Pancreas (tissue), 10 donors: ENCODE measurements at regions not wholly inside any gene's neighbourhood (a gene's known extent, or its start where the extent isn't known, plus 50 kb on each side); places are given as distances from the start of the nearest gene placed in this dataset.

Experiments used
- ATAC-seq, 4 donors: fragments of 200-7000 bp; cut with Tn5 transposase; one replicate each; pipeline versions ENCODE4 v1.8.0 to v1.9.1; 2020; ENCODE audit warnings: mild to moderate bottlenecking in 4 of 4, moderate library complexity in 4 of 4
- DNase-seq, 6 donors: peaks; one replicate each; pipeline ENCODE4 v3.0.0-alpha.2; 2020
- FAIRE-seq: peaks from 2 replicates; lab custom pipeline; 2012; peaks lifted over from hg19 to GRCh38; lab: Jason Lieb, UNC
- H3K27ac ChIP-seq, 4 donors: fragments of 200-600 bp; sonication (generic); 1 replicate in 3 of 4; 2 replicates in 1 of 4; pipeline versions ENCODE4 v1.5.0 to v1.8.0; 2020
- H3K27me3 ChIP-seq, 4 donors: fragments of 200-600 bp; one replicate each; pipeline ENCODE4 v1.8.0; 2021
- H3K36me3 ChIP-seq, 3 donors: fragments of 200-600 bp; sonication (generic) in 1 of 3; one replicate each; pipeline versions ENCODE4 v1.5.0 to v1.8.0; 2020 to 2021
- H3K4me1 ChIP-seq, 3 donors: fragments of 200-600 bp; one replicate each; pipeline ENCODE4 v1.8.0; 2021
- H3K4me3 ChIP-seq, 4 donors: fragments of 200-600 bp; sonication (generic) in 2 of 4; one replicate each; pipeline versions ENCODE4 v1.5.0 to v1.8.0; 2020 to 2021
- H3K9me3 ChIP-seq, 4 donors: fragments of 200-600 bp; one replicate each; pipeline ENCODE4 v1.8.0; 2021
- WGBS, 2 donors: extraction: QIAGEN DNeasy Blood & Tissue Kit; methylation state at CpG; one replicate each; pipeline ENCODE4 v1.1.7; 2013; 5-methylcytosine and 5-hydroxymethylcytosine counted together
- intact Hi-C, 3 donors: fragments of 100-400 bp; cut with DNase I; formaldehyde crosslinking; loops; one replicate each; pipeline versions ENCODE4 v1.11.1 to v1.14.2; 2022
- TF ChIP-seq, protein P1 (sequence below), 4 donors: fragments of 200-600 bp; sonication (generic) in 3 of 4; IDR thresholded peaks; one replicate each; pipeline versions ENCODE4 v1.5.0 to v1.8.0; 2021; ENCODE audit warnings: antibody characterized with exemption in 4 of 4
- donor health status: healthy with polysubstance abuse.
- donor health status: DM: no; HTN: no; CAD: no; lungs with moderate emphysema.
- donor health status: DM: no; HTN: no; CAD: no.
- donor health status: control.
- donor health status: control.
- donor health status: Bipolar disorder and iron deficiency.
- donor health status: DM: yes; HTN: yes; CAD: no.
- donor health status: DM: no; HTN: no; CAD: no.
- donor health status: DM: no; HTN: no; CAD: no.
- donor health status: DM: yes; HTN: yes; CAD: no.

DNA sequence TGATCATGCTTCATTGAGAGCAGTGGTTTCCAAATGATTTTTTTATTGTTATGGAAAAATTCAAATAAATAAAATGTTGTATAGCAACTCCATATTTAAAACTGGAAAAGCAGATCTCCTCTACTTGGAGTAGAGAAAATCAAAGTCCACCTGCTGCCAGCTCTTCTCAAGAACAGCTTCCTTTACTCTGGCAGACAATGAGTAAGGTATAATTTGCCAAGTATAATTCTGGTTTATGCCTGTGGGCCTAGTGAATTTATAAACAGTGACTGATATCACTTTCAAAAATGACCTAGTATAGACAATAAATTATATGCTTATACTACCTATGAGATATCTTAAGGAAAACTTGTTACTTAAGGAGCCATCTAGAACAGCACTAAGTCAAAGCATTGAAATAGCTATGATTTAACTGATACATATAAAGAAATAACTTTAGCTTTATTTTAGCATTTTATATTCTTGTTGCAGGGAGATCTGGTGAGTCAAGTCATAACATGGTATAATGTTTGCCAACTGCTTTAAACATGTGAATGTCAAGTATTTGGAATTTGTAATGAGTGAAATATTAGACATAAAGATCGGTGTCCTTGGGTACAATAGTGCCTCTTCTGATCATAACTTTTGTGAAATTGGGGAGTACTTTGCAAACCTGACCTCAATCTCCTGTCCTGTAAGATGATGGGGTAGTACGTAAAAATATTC, 1389.1 kb upstream of the PIK3C3 start:
- TF ChIP-seq, protein P1, sequence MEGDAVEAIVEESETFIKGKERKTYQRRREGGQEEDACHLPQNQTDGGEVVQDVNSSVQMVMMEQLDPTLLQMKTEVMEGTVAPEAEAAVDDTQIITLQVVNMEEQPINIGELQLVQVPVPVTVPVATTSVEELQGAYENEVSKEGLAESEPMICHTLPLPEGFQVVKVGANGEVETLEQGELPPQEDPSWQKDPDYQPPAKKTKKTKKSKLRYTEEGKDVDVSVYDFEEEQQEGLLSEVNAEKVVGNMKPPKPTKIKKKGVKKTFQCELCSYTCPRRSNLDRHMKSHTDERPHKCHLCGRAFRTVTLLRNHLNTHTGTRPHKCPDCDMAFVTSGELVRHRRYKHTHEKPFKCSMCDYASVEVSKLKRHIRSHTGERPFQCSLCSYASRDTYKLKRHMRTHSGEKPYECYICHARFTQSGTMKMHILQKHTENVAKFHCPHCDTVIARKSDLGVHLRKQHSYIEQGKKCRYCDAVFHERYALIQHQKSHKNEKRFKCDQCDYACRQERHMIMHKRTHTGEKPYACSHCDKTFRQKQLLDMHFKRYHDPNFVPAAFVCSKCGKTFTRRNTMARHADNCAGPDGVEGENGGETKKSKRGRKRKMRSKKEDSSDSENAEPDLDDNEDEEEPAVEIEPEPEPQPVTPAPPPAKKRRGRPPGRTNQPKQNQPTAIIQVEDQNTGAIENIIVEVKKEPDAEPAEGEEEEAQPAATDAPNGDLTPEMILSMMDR (IDR thresholded peaks at IDR 0.05) = no peak
- Histone ChIP-seq H3K27me3 (no peaks in the 10 kb centered on the region), H3K36me3 (no peaks in the 10 kb centered on the region), H3K9me3 (no peaks in the 10 kb centered on the region), H3K4me3 (no peak overlapping the region), H3K4me1 (peaks cover 4 to 25% (median 20%) of the 10 kb centered on the region in 3 donors), H3K27ac (peak overlapping the region in 2 of 4 donors; percentile 50 to 58)
- 6 to 29% methylated on average over 2 of the region's 2 CpGs for WGBS, 2 donors
- FAIRE-seq = no peak
- ATAC-seq = peak; percentile 39 to 58 (median 54)
- intact Hi-C loops = no loop called here
- no peak for DNase-seq

GRCh38 chr18:40559556-40559955, 1395.5 kb upstream of the PIK3C3 start:
- FAIRE-seq = no peak
- TF ChIP-seq, protein P1 (IDR thresholded peaks at IDR 0.05) = no peak
- WGBS, 2 donors = 53 to 77% methylated on average over 3 of the region's 3 CpGs
- no peaks in the 10 kb centered on the region for H3K27me3 ChIP-seq
- intact Hi-C loops = no loop called here
- H3K4me1 ChIP-seq = peaks cover 0 to 1% (median 0%) of the 10 kb centered on the region in 3 donors
- DNase-seq = no peak
- no peak overlapping the region for H3K4me3 ChIP-seq
- no peaks in the 10 kb centered on the region for H3K36me3 ChIP-seq
- ATAC-seq = no peak
- no peak overlapping the region for H3K27ac ChIP-seq
- H3K9me3 ChIP-seq = no peaks in the 10 kb centered on the region

- TF ChIP-seq, protein P1 (IDR thresholded peaks at IDR 0.05) = no peak
- FAIRE-seq = no peak
Measured at GRCh38 chr18:40558706-40559392, 1396.2 kb upstream of the PIK3C3 start.

GRCh38 chr18:40555914-40556313, 1399.1 kb upstream of the PIK3C3 start:
- FAIRE-seq (no peak), ATAC-seq (no peak), DNase-seq (no peak)
- H3K9me3 ChIP-seq = no peaks in the 10 kb centered on the region
- H3K4me3 ChIP-seq = no peak overlapping the region
- H3K27me3 ChIP-seq = no peaks in the 10 kb centered on the region
- 90% methylated on average over 4 of the region's 4 CpGs for WGBS, 2 donors
- H3K4me1 ChIP-seq = no peaks in the 10 kb centered on the region
- H3K27ac ChIP-seq = no peak overlapping the region
- no peaks in the 10 kb centered on the region for H3K36me3 ChIP-seq
- intact Hi-C loops = no loop called here
- TF ChIP-seq, protein P1 (IDR thresholded peaks at IDR 0.05) = no peak

More at GRCh38 chr18:40558706-40559392, 1396.2 kb upstream of the PIK3C3 start:
- 85 to 89% methylated on average over 5 of the region's 5 CpGs for whole genome bisulfite sequencing, 2 donors
- Histone ChIP-seq H3K9me3 (no peaks in the 10 kb centered on the region), H3K4me3 (no peak overlapping the region), H3K4me1 (no peaks in the 10 kb centered on the region), H3K27me3 (no peaks in the 10 kb centered on the region), H3K36me3 (no peaks in the 10 kb centered on the region), H3K27ac (no peak overlapping the region)
- no peak for DNase-seq
- ATAC-seq = no peak
- intact Hi-C loops = no loop called here

DNA sequence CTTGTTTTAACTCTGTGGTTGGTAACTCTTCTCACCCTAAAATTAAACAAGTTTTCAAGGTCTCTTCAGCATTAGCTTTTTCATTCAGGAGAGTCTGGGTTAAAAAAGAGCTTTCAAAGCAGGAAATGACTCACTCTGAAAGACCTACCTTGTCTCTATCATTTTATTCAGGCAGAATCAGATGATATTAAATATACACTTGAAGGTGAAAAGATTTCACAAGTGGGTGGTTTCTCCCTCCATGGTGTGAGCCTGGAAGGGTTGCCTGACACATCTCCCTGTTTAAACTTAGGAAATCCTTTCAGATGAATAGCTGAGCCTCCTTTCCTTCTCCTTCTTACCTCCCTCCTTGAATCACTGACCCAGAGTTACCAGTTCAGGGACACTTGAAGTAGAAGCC, 1402.0 kb upstream of the PIK3C3 start:
- intact Hi-C loops = no loop called here
- DNase-seq = no peak
- no peak for ATAC-seq
- Histone ChIP-seq H3K4me1 (no peaks in the 10 kb centered on the region), H3K9me3 (no peaks in the 10 kb centered on the region), H3K27me3 (no peaks in the 10 kb centered on the region), H3K27ac (no peak overlapping the region), H3K4me3 (no peak overlapping the region), H3K36me3 (no peaks in the 10 kb centered on the region)
- no peak for FAIRE-seq
- TF ChIP-seq, protein P1 (IDR thresholded peaks at IDR 0.05) = no peak
